Common myeloid progenitor, CD34-positive (primary cell): ENCODE measurements at regions not wholly inside any gene's neighbourhood (a gene's known extent, or its start where the extent isn't known, plus 50 kb on each side); places are given as distances from the start of the nearest gene placed in this dataset.
A peak's percentile ranks its signal among the peaks of the same experiment; 100 is the strongest.

Experiments
- CTCF ChIA-PET: fragments of 350-600 bp; sonication (Branson Sonifier 250); formaldehyde crosslinking; loops from one replicate; lab custom pipeline; 2021; ENCODE audit warnings: antibody characterized with exemption; lab: Charles Lee
- POLR2A ChIA-PET: fragments of 350-600 bp; sonication (Branson Sonifier 250); formaldehyde crosslinking; loops from one replicate; lab custom pipeline; 2021; ENCODE audit warnings: antibody characterized with exemption; lab: Charles Lee
- DNase-seq, 3 donors: peaks; one replicate each; pipeline versions ENCODE4 v3.0.0 to v3.0.0-alpha.2; 2013
- H3K27ac ChIP-seq, 2 experiments: 1 replicate in 1 of 2; 2 replicates in 1 of 2; pipeline ENCODE4 v1.7.0; 2013; ENCODE audit warnings: inconsistent platforms in 2 of 2, low read length in 2 of 2, mild to moderate bottlenecking in 2 of 2, low read depth in 1 of 2, moderate library complexity in 1 of 2; ENCODE audit not compliant: severe bottlenecking in 2 of 2, insufficient read depth in 1 of 2, poor library complexity in 1 of 2
- H3K27me3 ChIP-seq, 5 experiments: replicated peaks in 2 of 5; 1 replicate in 3 of 5; 2 replicates in 2 of 5; pipeline versions ENCODE4 v1.6.1 to v1.7.0; 2013; ENCODE audit warnings: low read length in 4 of 5, mild to moderate bottlenecking in 2 of 5, moderate library complexity in 2 of 5, inconsistent platforms in 1 of 5; ENCODE audit not compliant: insufficient read depth in 5 of 5, control insufficient read depth in 4 of 5
- H3K36me3 ChIP-seq, 4 experiments: 1 replicate in 2 of 4; 2 replicates in 2 of 4; pipeline versions ENCODE4 v1.6.1 to v1.7.0; 2013; ENCODE audit warnings: low read length in 3 of 4, control low read depth in 1 of 4, mild to moderate bottlenecking in 1 of 4; ENCODE audit not compliant: control insufficient read depth in 4 of 4, insufficient read depth in 4 of 4
- H3K4me1 ChIP-seq, 4 experiments: 1 replicate in 3 of 4; 2 replicates in 1 of 4; pipeline versions ENCODE4 v1.6.1 to v1.7.1; 2013; ENCODE audit warnings: low read length in 3 of 4, mild to moderate bottlenecking in 3 of 4, control low read depth in 1 of 4, inconsistent platforms in 1 of 4, moderate library complexity in 1 of 4; ENCODE audit not compliant: control insufficient read depth in 4 of 4, insufficient read depth in 4 of 4; ENCODE audit errors: control extremely low read depth in 1 of 4
- H3K4me3 ChIP-seq, 7 experiments: 1 replicate in 4 of 7; 2 replicates in 3 of 7; pipeline versions ENCODE4 v1.5.1 to v1.7.0; 2013; ENCODE audit warnings: mild to moderate bottlenecking in 7 of 7, low read length in 6 of 7, moderate library complexity in 6 of 7, inconsistent platforms in 2 of 7, low read depth in 2 of 7, control low read depth in 1 of 7; ENCODE audit not compliant: insufficient read depth in 4 of 7, control insufficient read depth in 1 of 7; ENCODE audit errors: extremely low read depth in 1 of 7
- H3K9me3 ChIP-seq, 5 experiments: 1 replicate in 4 of 5; 2 replicates in 1 of 5; pipeline versions ENCODE4 v1.6.1 to v1.7.1; 2013; ENCODE audit warnings: low read length in 4 of 5, mild to moderate bottlenecking in 2 of 5, inconsistent platforms in 1 of 5, low read depth in 1 of 5, moderate library complexity in 1 of 5; ENCODE audit not compliant: control insufficient read depth in 4 of 5, insufficient read depth in 2 of 5; ENCODE audit errors: control extremely low read depth in 1 of 5
- WGBS: methylation state at CpG from one replicate; pipeline ENCODE4 v1.1.5; 2013; ENCODE audit not compliant: insufficient coverage; 5-methylcytosine and 5-hydroxymethylcytosine counted together

GRCh38 chr6:164021589-164022250 lies 607.2 kb downstream of the QKI start:
- Histone ChIP-seq H3K36me3 (no peaks in the 10 kb centered on the region), H3K4me3 (no peak overlapping the region), H3K27ac (no peak overlapping the region), H3K4me1 (peaks cover 0 to 18% (median 7%) of the 10 kb centered on the region in 4 experiments), H3K9me3 (no peaks in the 10 kb centered on the region), H3K27me3 (peaks cover 0 to 2% (median 0%) of the 10 kb centered on the region in 5 experiments)
- CTCF ChIA-PET = no interaction called here
- POLR2A ChIA-PET = no interaction called here
- peak; percentile 15 to 67 (median 51) for DNase-seq
- WGBS = 52% methylated on average over 5 of the region's 14 CpGs

- no peaks in the 10 kb centered on the region for H3K36me3 ChIP-seq
- CTCF ChIA-PET = no interaction called here
- H3K9me3 ChIP-seq = no peaks in the 10 kb centered on the region
- H3K4me1 ChIP-seq = peaks cover 0 to 12% (median 4%) of the 10 kb centered on the region in 4 experiments
- H3K4me3 ChIP-seq = no peak overlapping the region
- POLR2A ChIA-PET = no interaction called here
- WGBS = 100% methylated on average over 17 of the region's 21 CpGs
- no peak for DNase-seq
- no peak overlapping the region for H3K27ac ChIP-seq
- peaks cover 0 to 2% (median 0%) of the 10 kb centered on the region in 5 experiments for H3K27me3 ChIP-seq
Measured at GRCh38 chr6:164020142-164020541, 605.6 kb downstream of the QKI start.

- WGBS = 94% methylated on average over 4 of the region's 4 CpGs
- CTCF ChIA-PET = no interaction called here
- POLR2A ChIA-PET = no interaction called here
- Histone ChIP-seq H3K27ac (no peak overlapping the region), H3K4me1 (peaks cover 0 to 12% (median 4%) of the 10 kb centered on the region in 4 experiments), H3K9me3 (no peaks in the 10 kb centered on the region), H3K4me3 (no peak overlapping the region), H3K36me3 (no peaks in the 10 kb centered on the region), H3K27me3 (peaks cover 0 to 2% (median 0%) of the 10 kb centered on the region in 5 experiments)
- no peak for DNase-seq
Measured at GRCh38 chr6:164018133-164018532, 603.6 kb downstream of the QKI start.

GRCh38 chr6:164016056-164016455 lies 601.5 kb downstream of the QKI start:
- CTCF ChIA-PET = no interaction called here
- Histone ChIP-seq H3K36me3 (no peaks in the 10 kb centered on the region), H3K27ac (no peak overlapping the region), H3K4me1 (no peaks in the 10 kb centered on the region), H3K27me3 (peaks cover 0 to 2% (median 0%) of the 10 kb centered on the region in 5 experiments), H3K9me3 (no peaks in the 10 kb centered on the region), H3K4me3 (no peak overlapping the region)
- 99% methylated on average over 5 of the region's 6 CpGs for WGBS
- no peak for DNase-seq
- POLR2A ChIA-PET = no interaction called here

GRCh38 chr6:164015088-164015484 lies 600.6 kb downstream of the QKI start:
- peaks cover 0 to 2% (median 0%) of the 10 kb centered on the region in 5 experiments for H3K27me3 ChIP-seq
- H3K4me1 ChIP-seq = no peaks in the 10 kb centered on the region
- H3K36me3 ChIP-seq = no peaks in the 10 kb centered on the region
- no peak for DNase-seq
- ChIA-PET POLR2A (no interaction called here), CTCF (no interaction called here)
- no peak overlapping the region for H3K4me3 ChIP-seq
- H3K9me3 ChIP-seq = no peaks in the 10 kb centered on the region
- 100% methylated on average over 3 of the region's 4 CpGs for WGBS
- no peak overlapping the region for H3K27ac ChIP-seq

- Histone ChIP-seq H3K27ac (no peak overlapping the region), H3K4me1 (no peaks in the 10 kb centered on the region), H3K4me3 (no peak overlapping the region), H3K36me3 (no peaks in the 10 kb centered on the region), H3K27me3 (peaks cover 0 to 2% (median 0%) of the 10 kb centered on the region in 5 experiments), H3K9me3 (no peaks in the 10 kb centered on the region)
- no peak for DNase-seq
- ChIA-PET CTCF (no interaction called here), POLR2A (no interaction called here)
- 93% methylated on average over 10 of the region's 11 CpGs for WGBS
Measured at GRCh38 chr6:164014346-164015087, 600.0 kb downstream of the QKI start.
